NB4 (cell line): ENCODE measurements at regions not wholly inside any gene's neighbourhood (a gene's known extent, or its start where the extent isn't known, plus 50 kb on each side); places are given as distances from the start of the nearest gene placed in this dataset.

Source experiments
- DNase-seq: peaks from one replicate; pipeline ENCODE4 v3.0.0; 2010; ENCODE audit warnings: low read depth
- H3K4me3 ChIP-seq: one replicate; pipeline ENCODE4 v1.5.1; 2011; ENCODE audit warnings: mild to moderate bottlenecking, low read depth, low read length, moderate library complexity
- CTCF ChIP-seq: IDR thresholded peaks from one replicate; pipeline ENCODE4 v1.5.1; 2012; ENCODE audit warnings: low read depth, low read length
- MAX ChIP-seq: IDR thresholded peaks from 2 replicates; pipeline ENCODE4 v1.6.1; 2011; ENCODE audit warnings: low read depth, low read length
- MYC ChIP-seq: IDR thresholded peaks from 2 replicates; pipeline ENCODE4 v1.6.1; 2011; ENCODE audit warnings: low read depth, low read length
- POLR2A ChIP-seq: IDR thresholded peaks from 2 replicates; pipeline ENCODE4 v1.6.1; 2011; ENCODE audit warnings: mild to moderate bottlenecking; ENCODE audit not compliant: insufficient read length; ENCODE audit errors: extremely low read depth

GRCh38 chr11:36928621-36929020, 330.6 kb upstream of the RAG2 start:
- no peak for DNase-seq
- TF ChIP-seq MYC (no peak), POLR2A (no peak), MAX (no peak), CTCF (no peak)

GRCh38 chr11:36899800-36900199, 301.8 kb upstream of the RAG2 start:
- TF ChIP-seq POLR2A (no peak), CTCF (no peak), MYC (no peak), MAX (no peak)
- no peak for DNase-seq

More at GRCh38 chr11:36928621-36929020, 330.6 kb upstream of the RAG2 start:
- H3K4me3 ChIP-seq: no peak overlapping the region

GRCh38 chr11:36890841-36891240, 292.8 kb upstream of the RAG2 start:
- no peak for TF ChIP-seq MAX
- TF ChIP-seq MYC: no peak
- TF ChIP-seq CTCF: no peak
- TF ChIP-seq POLR2A: no peak
- no peak overlapping the region for H3K4me3 ChIP-seq
- no peak for DNase-seq

More at GRCh38 chr11:36899800-36900199, 301.8 kb upstream of the RAG2 start:
- no peak overlapping the region for H3K4me3 ChIP-seq

GRCh38 chr11:36890121-36890679, 292.2 kb upstream of the RAG2 start:
- TF ChIP-seq CTCF (no peak), MAX (no peak), POLR2A (no peak), MYC (no peak)
- no peak for DNase-seq

GRCh38 chr11:36885154-36885553, 287.1 kb upstream of the RAG2 start:
- TF ChIP-seq CTCF (no peak), MAX (no peak), POLR2A (no peak), MYC (no peak)
- H3K4me3 ChIP-seq: no peak overlapping the region
- no peak for DNase-seq

More at GRCh38 chr11:36890121-36890679, 292.2 kb upstream of the RAG2 start:
- no peak overlapping the region for H3K4me3 ChIP-seq
